ENCODE measurements at regions not wholly inside any gene's neighbourhood (a gene's known extent, or its start where the extent isn't known, plus 50 kb on each side); places are given as distances from the start of the nearest gene placed in this dataset.

GRCh38 chr2:59449274-59449673, 1104.2 kb downstream of the BCL11A start:
- Histone ChIP-seq H3K79me2 (ENCODE audit: control insufficient read depth in 1 of 2, insufficient read depth in 2 of 2, low read length in 2 of 2) (no peaks in the 10 kb centered on the region), H2BK5ac (ENCODE audit: low read depth, low read length) (no peak overlapping the region), H2BK12ac (ENCODE audit: low read depth, low read length) (no peak overlapping the region), H4K5ac (ENCODE audit: insufficient read length, low read depth, low read length) (no peak overlapping the region), H3K79me1 (ENCODE audit: low read depth, low read length) (no peaks in the 10 kb centered on the region), H3K4ac (replicated peaks; ENCODE audit: insufficient read length, low read depth, low read length) (no peak overlapping the region), H4K8ac (ENCODE audit: extremely low read depth, insufficient read depth, low read length) (no peak overlapping the region), H3K4me2 (ENCODE audit: insufficient read depth in 1 of 2, low read depth in 2 of 2, low read length in 2 of 2) (no peak overlapping the region), H3K27me3 (replicated peaks in 1 of 4; ENCODE audit: control insufficient read depth in 3 of 4, extremely low read depth in 1 of 4, insufficient read depth in 3 of 4, low read length in 3 of 4) (no peaks in the 10 kb centered on the region), H2AFZ (ENCODE audit: low read length) (no peak overlapping the region), H3K23ac (ENCODE audit: insufficient read length) (no peak overlapping the region), H3K9me3 (ENCODE audit: insufficient read depth in 2 of 2, low read depth in 1 of 2, low read length in 1 of 2) (no peaks in the 10 kb centered on the region), H4K20me1 (replicated peaks in 1 of 2; ENCODE audit: control insufficient read depth in 1 of 2, insufficient read depth in 2 of 2, low read length in 2 of 2) (no peaks in the 10 kb centered on the region), H4K91ac (replicated peaks; ENCODE audit: insufficient read length, low read length) (no peak overlapping the region), H3K23me2 (ENCODE audit: low read depth, low read length) (peaks cover 2% of the 10 kb centered on the region; the same call in 1 of the 2 replicates), H2BK15ac (ENCODE audit: low read length) (no peak overlapping the region), H3K4me3 (ENCODE audit: extremely low read depth in 1 of 4, insufficient read depth in 2 of 4, low read depth in 3 of 4, low read length in 4 of 4) (no peak overlapping the region), H2BK20ac (ENCODE audit: low read length) (no peak overlapping the region), H3K56ac (replicated peaks; ENCODE audit: insufficient read length, low read depth, low read length) (no peak overlapping the region), H3K18ac (ENCODE audit: extremely low read depth, low read length) (no peak overlapping the region), H3K14ac (ENCODE audit: insufficient read length) (no peak overlapping the region), H3K36me3 (ENCODE audit: control insufficient read depth in 2 of 4, insufficient read depth in 4 of 4, low read length in 3 of 4) (no peaks in the 10 kb centered on the region), H2BK120ac (replicated peaks; ENCODE audit: low read depth, low read length) (no peak overlapping the region), H2AK5ac (ENCODE audit: low read depth, low read length) (no peak overlapping the region), H3K27ac (ENCODE audit: low read depth, low read length) (no peak overlapping the region), H3K4me1 (replicated peaks in 1 of 4; ENCODE audit: control insufficient read depth in 3 of 4, insufficient read depth in 4 of 4, low read length in 3 of 4) (no peaks in the 10 kb centered on the region), H3K9ac (replicated peaks in 1 of 4; ENCODE audit: extremely low read depth in 1 of 4, low read depth in 3 of 4, low read length in 3 of 4) (no peak overlapping the region)
- POLR2A ChIA-PET (ENCODE audit: partially characterized antibody) = no interaction called here
- CTCF ChIA-PET (ENCODE audit: partially characterized antibody) = interaction anchor here (1.4 to 1.9 kb wide), 2 partner anchors 10 kb away, joined by 5 read pairs; no protein-coding TSS in a partner anchor
- 91% methylated on average over 1 of the region's 1 CpG; no CpG with 5 or more reads in 1 of the 2 experiments for WGBS, 2 experiments (ENCODE audit: extremely low coverage in 1 of 2, insufficient coverage in 1 of 2, insufficient read length in 1 of 2, insufficient replicate concordance in 2 of 2, low coverage in 1 of 2, low lambda C conversion rate in 2 of 2, missing lambda C conversion rate in 1 of 2)
- no peak for FAIRE-seq
- TF ChIP-seq TEAD4 (IDR thresholded peaks at IDR 0.05; ENCODE audit: low read depth, low read length) (peak; percentile 76; the same call in 1 of the 2 replicates), RAD21 (IDR thresholded peaks at IDR 0.05 in 1 of 2, conservative IDR thresholded peaks at IDR 0.05 in 1 of 2; ENCODE audit: low read depth in 2 of 2, low read length in 2 of 2) (peak; percentile 34 to 43; a peak in 3 of 4 replicates), SP1 (IDR thresholded peaks at IDR 0.05; ENCODE audit: low read depth, low read length) (no peak)
- DNase-seq (ENCODE audit: low read depth in 1 of 2, low spot score in 2 of 2) = no peak
